Natural killer cell (primary cell): ENCODE measurements at regions not wholly inside any gene's neighbourhood (a gene's known extent, or its start where the extent isn't known, plus 50 kb on each side); places are given as distances from the start of the nearest gene placed in this dataset.

Experiments
- ATAC-seq, 3 donors: fragments of 150-1000 bp in 2 of 3; fragments of 200-7000 bp in 1 of 3; cut with Tn5 transposase; 1 replicate in 1 of 3; 2 replicates in 2 of 3; pipeline ENCODE4 v1.10.0; 2021; ENCODE audit warnings: mild to moderate bottlenecking in 2 of 3, moderate library complexity in 2 of 3
- DNase-seq, 2 donors: peaks; one replicate each; pipeline versions ENCODE4 v3.0.0 to v3.0.0-alpha.2; 2013 to 2021; ENCODE audit warnings: mixed read lengths in 1 of 2
- H3K27ac ChIP-seq: one replicate; pipeline ENCODE4 v1.5.1; 2013; ENCODE audit warnings: mild to moderate bottlenecking, low read length
- H3K27me3 ChIP-seq: one replicate; pipeline ENCODE4 v1.6.1; 2013; ENCODE audit warnings: low read length; ENCODE audit not compliant: control insufficient read depth, insufficient read depth
- H3K36me3 ChIP-seq: one replicate; pipeline ENCODE4 v1.6.1; 2013; ENCODE audit warnings: low read length; ENCODE audit not compliant: control insufficient read depth, insufficient read depth
- H3K4me1 ChIP-seq: one replicate; pipeline ENCODE4 v1.6.1; 2013; ENCODE audit warnings: low read length; ENCODE audit not compliant: control insufficient read depth, insufficient read depth
- H3K4me3 ChIP-seq: one replicate; pipeline ENCODE4 v1.5.1; 2013; ENCODE audit warnings: low read length
- H3K9me3 ChIP-seq: one replicate; pipeline ENCODE4 v1.6.1; 2013; ENCODE audit warnings: low read length; ENCODE audit not compliant: control insufficient read depth, insufficient read depth
- H3K27ac Mint-ChIP-seq, 2 donors: one replicate each; pipeline ENCODE4 v1.8.0; 2022; ENCODE audit warnings: mild to moderate bottlenecking in 2 of 2, mixed read lengths in 2 of 2, moderate library complexity in 1 of 2
- H3K27me3 Mint-ChIP-seq, 2 donors: one replicate each; pipeline ENCODE4 v1.8.0; 2022; ENCODE audit warnings: low read depth in 2 of 2, mixed read lengths in 2 of 2
- H3K36me3 Mint-ChIP-seq: one replicate; pipeline ENCODE4 v1.8.0; 2022; ENCODE audit warnings: mixed read lengths
- H3K4me1 Mint-ChIP-seq, 2 donors: one replicate each; pipeline ENCODE4 v1.8.0; 2022; ENCODE audit warnings: mixed read lengths in 2 of 2
- H3K4me3 Mint-ChIP-seq: one replicate; pipeline ENCODE4 v1.8.0; 2022; ENCODE audit warnings: mild to moderate bottlenecking, moderate library complexity, mixed read lengths
- H3K9me3 Mint-ChIP-seq, 2 donors: one replicate each; pipeline ENCODE4 v1.8.0; 2022; ENCODE audit warnings: mixed read lengths in 2 of 2
- CTCF ChIP-seq: fragments of 200-600 bp; IDR thresholded peaks from one replicate; pipeline ENCODE4 v1.8.0; 2022; ENCODE audit warnings: antibody characterized with exemption
- WGBS: methylation state at CpG from one replicate; pipeline ENCODE4 v1.1.7; 2013; ENCODE audit warnings: missing lambda C conversion rate; ENCODE audit not compliant: insufficient coverage; 5-methylcytosine and 5-hydroxymethylcytosine counted together
- intact Hi-C: fragments of 100-400 bp; cut with micrococcal nuclease; formaldehyde crosslinking; loops from one replicate; pipeline ENCODE4 v1.14.2; 2022

DNA sequence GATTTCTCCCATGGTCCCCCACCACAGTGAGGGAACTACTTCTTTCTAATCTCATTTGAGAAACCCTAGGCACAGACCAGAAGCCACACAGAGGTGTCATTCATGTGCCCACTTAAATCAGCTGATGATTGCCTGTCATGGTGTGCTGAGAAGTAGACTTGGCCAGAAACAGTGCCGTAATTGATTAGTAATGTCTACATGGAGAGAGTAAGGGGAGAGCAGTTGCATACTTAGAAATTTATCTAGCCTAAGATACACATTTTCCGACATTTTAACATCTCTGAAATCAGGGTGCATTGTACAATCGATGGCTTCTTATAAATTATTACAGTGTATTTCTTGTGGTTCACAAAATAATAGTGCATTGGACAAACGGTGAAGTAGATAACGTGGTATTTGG, 271.8 kb downstream of the IRF8 start:
- H3K36me3 Mint-ChIP-seq, result peaks cover 5% of the 10 kb centered on the region
- TF ChIP-seq CTCF, result no peak
- H3K27ac ChIP-seq, result no peak overlapping the region
- DNase-seq (no peak), ATAC-seq (no peak)
- H3K36me3 ChIP-seq, result no peaks in the 10 kb centered on the region
- no peaks in the 10 kb centered on the region for H3K27me3 ChIP-seq
- H3K9me3 Mint-ChIP-seq, result peaks cover 0 to 1% of the 10 kb centered on the region in 2 donors
- H3K27me3 Mint-ChIP-seq, result peaks cover 16 to 35% of the 10 kb centered on the region in 2 donors
- no peak overlapping the region for H3K4me3 ChIP-seq
- H3K4me1 ChIP-seq, result no peaks in the 10 kb centered on the region
- H3K27ac Mint-ChIP-seq, result no peak overlapping the region
- no peak overlapping the region for H3K4me3 Mint-ChIP-seq
- intact Hi-C loops, result no loop called here
- WGBS, result 90% methylated on average over 4 of the region's 5 CpGs
- H3K4me1 Mint-ChIP-seq, result peaks cover 10 to 13% of the 10 kb centered on the region in 2 donors
- no peaks in the 10 kb centered on the region for H3K9me3 ChIP-seq

GRCh38 chr16:86171329-86171728, 272.4 kb downstream of the IRF8 start:
- intact Hi-C loops, result no loop called here
- Histone ChIP-seq H3K36me3 (no peaks in the 10 kb centered on the region), H3K4me1 (no peaks in the 10 kb centered on the region), H3K27ac (no peak overlapping the region), H3K27me3 (no peaks in the 10 kb centered on the region), H3K4me3 (no peak overlapping the region), H3K9me3 (no peaks in the 10 kb centered on the region)
- no peak for TF ChIP-seq CTCF
- no peak for DNase-seq
- no peak for ATAC-seq
- H3K9me3 Mint-ChIP-seq, result no peaks in the 10 kb centered on the region
- no peaks in the 10 kb centered on the region for H3K36me3 Mint-ChIP-seq
- no peak overlapping the region for H3K4me3 Mint-ChIP-seq
- H3K27ac Mint-ChIP-seq, result no peak overlapping the region
- peaks cover 10 to 13% of the 10 kb centered on the region in 2 donors for H3K4me1 Mint-ChIP-seq
- H3K27me3 Mint-ChIP-seq, result peaks cover 16 to 28% of the 10 kb centered on the region in 2 donors
- WGBS, result 91% methylated on average over 4 of the region's 5 CpGs

GRCh38 chr16:86175816-86176215, 276.9 kb downstream of the IRF8 start:
- DNase-seq (no peak), ATAC-seq (no peak)
- intact Hi-C loops, result no loop called here
- H3K27ac Mint-ChIP-seq, result no peak overlapping the region
- no peaks in the 10 kb centered on the region for H3K9me3 Mint-ChIP-seq
- peaks cover 10 to 14% of the 10 kb centered on the region in 2 donors for H3K27me3 Mint-ChIP-seq
- no peaks in the 10 kb centered on the region for H3K36me3 Mint-ChIP-seq
- 70% methylated on average over 2 of the region's 3 CpGs for WGBS
- Histone ChIP-seq H3K27me3 (no peaks in the 10 kb centered on the region), H3K36me3 (no peaks in the 10 kb centered on the region), H3K4me1 (no peaks in the 10 kb centered on the region), H3K9me3 (no peaks in the 10 kb centered on the region), H3K27ac (no peak overlapping the region), H3K4me3 (no peak overlapping the region)
- no peaks in the 10 kb centered on the region for H3K4me1 Mint-ChIP-seq
- no peak for TF ChIP-seq CTCF
- H3K4me3 Mint-ChIP-seq, result no peak overlapping the region

- H3K4me3 Mint-ChIP-seq, result no peak overlapping the region
- DNase-seq, result no peak
- WGBS, result 88% methylated on average over 3 of the region's 3 CpGs
- no peaks in the 10 kb centered on the region for H3K4me1 Mint-ChIP-seq
- H3K27ac ChIP-seq, result no peak overlapping the region
- H3K27me3 ChIP-seq, result no peaks in the 10 kb centered on the region
- H3K36me3 ChIP-seq, result no peaks in the 10 kb centered on the region
- ATAC-seq, result no peak
- intact Hi-C loops, result no loop called here
- H3K27ac Mint-ChIP-seq, result no peak overlapping the region
- H3K4me3 ChIP-seq, result no peak overlapping the region
- peaks cover 10 to 14% of the 10 kb centered on the region in 2 donors for H3K27me3 Mint-ChIP-seq
- H3K4me1 ChIP-seq, result no peaks in the 10 kb centered on the region
- TF ChIP-seq CTCF, result no peak
- H3K9me3 Mint-ChIP-seq, result no peaks in the 10 kb centered on the region
- H3K36me3 Mint-ChIP-seq, result no peaks in the 10 kb centered on the region
- H3K9me3 ChIP-seq, result no peaks in the 10 kb centered on the region
Observed at GRCh38 chr16:86176462-86176861, 277.5 kb downstream of the IRF8 start.
